ENCODE measurements at regions not wholly inside any gene's neighbourhood (a gene's known extent, or its start where the extent isn't known, plus 50 kb on each side); places are given as distances from the start of the nearest gene placed in this dataset.
A peak's percentile ranks its signal among the peaks of the same experiment; 100 is the strongest.

DNA sequence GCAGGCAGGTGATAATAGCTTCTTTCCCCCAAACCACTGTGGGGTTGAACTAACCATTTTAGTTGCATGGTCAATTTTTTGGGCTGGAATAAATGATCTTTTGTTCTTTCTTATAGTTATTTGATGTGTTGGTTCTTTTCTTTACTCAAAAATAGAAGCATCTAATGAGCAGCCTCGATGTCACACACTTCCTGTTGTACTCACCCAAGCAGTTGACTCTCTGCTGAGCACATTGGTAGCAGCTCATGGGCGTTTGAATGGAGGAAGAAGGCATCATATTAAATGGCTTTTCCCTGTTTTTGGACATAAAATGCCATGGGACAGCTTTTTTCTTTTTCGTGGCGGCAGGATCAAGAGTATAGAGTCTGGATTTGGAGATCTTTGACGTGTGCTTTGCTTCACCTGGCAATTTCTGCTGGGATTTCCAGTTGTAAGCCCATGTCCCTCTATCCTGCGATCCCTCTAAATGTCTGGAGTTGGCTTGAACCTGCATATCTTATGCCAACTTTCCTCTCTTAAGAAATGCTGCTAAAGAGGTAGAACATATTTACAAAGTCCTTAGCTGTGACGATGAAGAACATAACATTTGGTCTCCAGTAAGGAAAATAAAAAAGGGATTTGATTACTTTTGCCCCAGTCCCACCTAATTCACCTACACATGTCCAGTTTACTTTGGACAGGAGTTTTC, 268.3 kb downstream of the PRL start:
- Histone ChIP-seq H3K9me3 (no peaks in the 10 kb centered on the region), H3K36me3 (no peaks in the 10 kb centered on the region), H3K27ac (peak overlapping the region; percentile 25 to 30), H3K27me3 (no peaks in the 10 kb centered on the region), H3K4me3 (no peak overlapping the region), H3K4me1 (no peaks in the 10 kb centered on the region)
- no peak for DNase-seq (ENCODE audit: low spot score in 2 of 2)
- intact Hi-C loops (cut with DNase I; ENCODE audit: low total_unique reads) = no loop called here
- TF ChIP-seq POLR2AphosphoS5 (IDR thresholded peaks at IDR 0.05) (no peak), POLR2A (IDR thresholded peaks at IDR 0.05) (no peak)

DNA sequence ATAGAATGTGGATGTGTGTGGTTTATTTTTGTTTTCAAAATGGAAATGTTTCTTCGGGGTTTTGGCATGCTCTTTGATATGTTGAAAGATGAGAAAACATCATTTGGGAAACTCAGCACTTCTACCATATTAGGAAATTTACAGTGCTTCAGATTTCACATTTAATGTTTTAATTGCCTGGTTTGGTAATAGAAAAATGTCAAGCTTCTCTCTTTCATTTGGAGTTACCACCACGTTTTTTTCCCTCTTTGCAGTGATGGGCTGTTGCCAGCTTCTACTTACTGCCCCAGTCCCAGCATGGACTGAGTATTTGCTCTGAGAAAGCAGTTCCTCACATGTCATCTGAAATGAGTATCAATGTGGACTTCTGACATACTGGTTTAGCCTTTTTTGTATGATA, 267.7 kb downstream of the PRL start:
- H3K27me3 ChIP-seq = no peaks in the 10 kb centered on the region
- peak in 1 of 2 donors; percentile 32 for DNase-seq (ENCODE audit: low spot score in 2 of 2)
- no peaks in the 10 kb centered on the region for H3K36me3 ChIP-seq
- intact Hi-C loops (cut with DNase I; ENCODE audit: low total_unique reads) = no loop called here
- TF ChIP-seq POLR2A (IDR thresholded peaks at IDR 0.05) (no peak), POLR2AphosphoS5 (IDR thresholded peaks at IDR 0.05) (no peak)
- TF ChIP-seq, protein P1, sequence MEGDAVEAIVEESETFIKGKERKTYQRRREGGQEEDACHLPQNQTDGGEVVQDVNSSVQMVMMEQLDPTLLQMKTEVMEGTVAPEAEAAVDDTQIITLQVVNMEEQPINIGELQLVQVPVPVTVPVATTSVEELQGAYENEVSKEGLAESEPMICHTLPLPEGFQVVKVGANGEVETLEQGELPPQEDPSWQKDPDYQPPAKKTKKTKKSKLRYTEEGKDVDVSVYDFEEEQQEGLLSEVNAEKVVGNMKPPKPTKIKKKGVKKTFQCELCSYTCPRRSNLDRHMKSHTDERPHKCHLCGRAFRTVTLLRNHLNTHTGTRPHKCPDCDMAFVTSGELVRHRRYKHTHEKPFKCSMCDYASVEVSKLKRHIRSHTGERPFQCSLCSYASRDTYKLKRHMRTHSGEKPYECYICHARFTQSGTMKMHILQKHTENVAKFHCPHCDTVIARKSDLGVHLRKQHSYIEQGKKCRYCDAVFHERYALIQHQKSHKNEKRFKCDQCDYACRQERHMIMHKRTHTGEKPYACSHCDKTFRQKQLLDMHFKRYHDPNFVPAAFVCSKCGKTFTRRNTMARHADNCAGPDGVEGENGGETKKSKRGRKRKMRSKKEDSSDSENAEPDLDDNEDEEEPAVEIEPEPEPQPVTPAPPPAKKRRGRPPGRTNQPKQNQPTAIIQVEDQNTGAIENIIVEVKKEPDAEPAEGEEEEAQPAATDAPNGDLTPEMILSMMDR (IDR thresholded peaks at IDR 0.05) = no peak
- H3K4me1 ChIP-seq = no peaks in the 10 kb centered on the region
- no peaks in the 10 kb centered on the region for H3K9me3 ChIP-seq
- no peak overlapping the region for H3K4me3 ChIP-seq
- peak overlapping the region in 1 of 2 donors; percentile 25 for H3K27ac ChIP-seq

DNA sequence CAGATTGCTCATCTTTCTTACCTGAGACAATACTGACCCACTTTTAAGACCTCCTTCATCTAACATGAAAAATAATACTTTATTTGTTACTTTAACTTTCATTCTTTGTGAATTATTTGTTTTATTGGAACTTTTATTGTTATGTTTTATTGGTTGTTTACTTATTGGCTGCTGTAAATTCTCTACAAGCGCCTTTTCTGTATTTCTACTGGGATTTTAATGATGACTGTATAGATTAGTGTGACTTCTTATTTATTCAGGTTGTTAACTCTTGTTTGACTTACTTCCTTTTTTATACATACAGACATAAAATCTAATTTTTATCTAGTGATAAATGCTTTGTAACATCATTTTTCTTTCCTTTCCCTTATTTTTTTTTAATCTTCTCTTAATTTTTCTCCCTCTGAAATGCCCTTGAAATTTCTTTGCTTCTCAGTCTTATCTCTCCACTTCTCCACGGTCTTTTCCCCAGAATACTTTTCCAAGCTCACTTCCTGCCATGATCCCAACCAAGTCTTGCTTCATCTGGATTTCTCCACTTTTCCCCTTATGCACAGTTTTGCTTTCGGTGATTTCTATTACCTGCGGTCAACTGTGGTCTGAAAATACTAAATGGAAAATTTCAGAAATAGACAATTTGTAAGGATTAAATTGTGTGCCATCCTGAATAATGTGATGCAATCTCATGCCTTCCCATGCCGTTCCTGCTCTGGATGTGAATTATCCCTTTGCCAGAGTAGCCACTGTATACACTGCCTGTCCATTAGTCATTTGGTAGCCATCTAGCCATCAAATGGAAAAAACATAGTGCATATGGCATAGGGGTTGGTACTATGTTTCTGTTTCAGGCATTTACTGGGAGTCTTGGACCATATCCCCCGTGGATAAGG, 265.9 kb downstream of the PRL start:
- Histone ChIP-seq H3K9me3 (no peaks in the 10 kb centered on the region), H3K36me3 (no peaks in the 10 kb centered on the region), H3K27me3 (no peaks in the 10 kb centered on the region), H3K27ac (no peak overlapping the region), H3K4me1 (no peaks in the 10 kb centered on the region), H3K4me3 (no peak overlapping the region)
- intact Hi-C loops (cut with DNase I; ENCODE audit: low total_unique reads) = no loop called here
- no peak for DNase-seq (ENCODE audit: low spot score in 2 of 2)
- TF ChIP-seq, protein P1 (IDR thresholded peaks at IDR 0.05) = no peak
- no peak for TF ChIP-seq POLR2A (IDR thresholded peaks at IDR 0.05)
- no peak for TF ChIP-seq POLR2AphosphoS5 (IDR thresholded peaks at IDR 0.05)

DNA sequence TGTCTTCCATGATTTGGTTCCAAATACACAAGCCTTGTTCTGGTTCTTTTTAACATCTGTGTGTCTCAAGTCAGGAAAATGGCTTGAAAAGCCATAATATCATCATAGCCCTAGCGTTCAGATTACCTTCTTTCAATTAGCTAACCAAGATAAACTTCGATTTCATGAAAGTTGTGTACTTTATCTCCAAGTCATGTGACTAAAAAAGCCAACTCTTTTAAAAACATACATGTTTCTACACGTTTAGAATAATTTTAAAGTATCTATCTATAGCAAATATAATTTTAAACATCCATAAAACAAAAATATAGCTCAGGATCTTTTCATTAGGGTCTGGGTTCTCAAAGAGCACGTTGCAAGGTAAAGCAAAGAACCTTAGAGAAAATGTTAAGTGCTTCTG, 261.1 kb downstream of the PRL start:
- TF ChIP-seq, protein P1 (IDR thresholded peaks at IDR 0.05) = no peak
- TF ChIP-seq POLR2AphosphoS5 (IDR thresholded peaks at IDR 0.05) (no peak), POLR2A (IDR thresholded peaks at IDR 0.05) (no peak)
- no peak overlapping the region for H3K4me3 ChIP-seq
- no peaks in the 10 kb centered on the region for H3K27me3 ChIP-seq
- no peaks in the 10 kb centered on the region for H3K4me1 ChIP-seq
- H3K9me3 ChIP-seq = peaks cover 4 to 5% of the 10 kb centered on the region in 2 donors
- no peaks in the 10 kb centered on the region for H3K36me3 ChIP-seq
- H3K27ac ChIP-seq = no peak overlapping the region
- intact Hi-C loops (cut with DNase I; ENCODE audit: low total_unique reads) = no loop called here
- DNase-seq (ENCODE audit: low spot score in 2 of 2) = no peak

DNA sequence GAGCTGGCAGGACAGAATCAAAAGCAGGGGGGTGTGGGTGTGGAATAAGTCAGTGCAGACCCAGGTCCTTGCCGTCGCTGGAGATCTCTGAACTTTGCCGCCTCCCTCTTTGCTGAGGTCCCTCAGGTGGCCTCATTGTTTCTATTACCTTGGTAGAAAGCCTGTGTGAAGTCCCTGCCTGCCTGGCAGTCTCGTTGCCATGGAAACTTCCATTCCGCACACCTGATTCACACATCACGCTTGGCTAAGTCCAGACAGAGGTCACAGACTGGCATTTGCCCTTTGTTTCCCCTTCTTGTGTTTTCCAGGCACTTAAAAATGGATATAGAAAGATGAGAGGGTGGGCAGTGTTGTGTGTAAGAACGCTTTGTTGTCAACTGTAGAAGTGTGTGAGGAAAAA, 260.6 kb downstream of the PRL start:
- DNase-seq (ENCODE audit: low spot score in 2 of 2) = no peak
- H3K36me3 ChIP-seq = no peaks in the 10 kb centered on the region

More for the DNA sequence above, 260.6 kb downstream of the PRL start:
- Histone ChIP-seq H3K4me3 (no peak overlapping the region), H3K27ac (no peak overlapping the region), H3K4me1 (no peaks in the 10 kb centered on the region), H3K27me3 (no peaks in the 10 kb centered on the region), H3K9me3 (peaks cover 5 to 9% of the 10 kb centered on the region in 2 donors)
- TF ChIP-seq, protein P1 (IDR thresholded peaks at IDR 0.05) = no peak
- TF ChIP-seq POLR2AphosphoS5 (IDR thresholded peaks at IDR 0.05) (no peak), POLR2A (IDR thresholded peaks at IDR 0.05) (no peak)
- intact Hi-C loops (cut with DNase I; ENCODE audit: low total_unique reads) = no loop called here

All from breast epithelium (tissue), 4 donors.